Activated T-cell treated with anti-CD3 and anti-CD28 coated beads for 24 hours (primary cell): ENCODE measurements at regions not wholly inside any gene's neighbourhood (a gene's known extent, or its start where the extent isn't known, plus 50 kb on each side); places are given as distances from the start of the nearest gene placed in this dataset.
A peak's percentile ranks its signal among the peaks of the same experiment; 100 is the strongest.

ENCODE experiments used
- DNase-seq: peaks from one replicate; pipeline ENCODE4 v3.0.0-alpha.2; 2020; ENCODE audit warnings: low read depth

DNA sequence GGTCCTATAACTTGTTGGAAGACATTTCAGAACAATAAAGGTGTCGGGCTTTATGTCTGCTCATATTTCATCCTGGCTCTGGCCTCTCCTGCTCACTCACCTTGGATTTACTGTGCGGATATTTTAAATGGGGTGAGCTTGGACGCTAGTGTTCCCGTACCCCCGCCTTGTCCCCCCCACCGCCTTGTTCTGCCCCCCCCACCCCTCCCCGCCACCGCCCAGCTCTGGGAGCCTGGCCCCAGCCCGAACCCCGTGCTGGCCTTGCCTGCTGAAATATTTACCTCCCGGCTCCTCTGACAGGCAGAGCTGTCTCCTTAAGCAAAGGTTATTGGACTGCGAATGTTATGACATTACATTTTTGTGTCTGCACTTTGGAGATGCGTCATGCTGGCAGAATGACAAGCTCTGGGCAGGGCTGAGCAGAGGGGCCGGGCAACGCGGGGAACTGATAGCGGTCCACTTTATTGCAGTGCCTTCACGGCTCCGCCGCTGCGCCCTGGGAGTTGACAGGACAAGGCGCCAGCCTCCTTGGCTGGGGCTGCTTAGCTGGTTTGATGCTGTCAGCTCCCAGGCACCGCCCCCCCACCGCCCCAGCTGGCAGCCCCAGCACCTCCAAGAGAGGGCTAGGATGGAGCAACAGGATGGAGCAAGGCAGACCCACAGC is 222.5 kb upstream of the GSE1 start:
- no peak for DNase-seq

DNA sequence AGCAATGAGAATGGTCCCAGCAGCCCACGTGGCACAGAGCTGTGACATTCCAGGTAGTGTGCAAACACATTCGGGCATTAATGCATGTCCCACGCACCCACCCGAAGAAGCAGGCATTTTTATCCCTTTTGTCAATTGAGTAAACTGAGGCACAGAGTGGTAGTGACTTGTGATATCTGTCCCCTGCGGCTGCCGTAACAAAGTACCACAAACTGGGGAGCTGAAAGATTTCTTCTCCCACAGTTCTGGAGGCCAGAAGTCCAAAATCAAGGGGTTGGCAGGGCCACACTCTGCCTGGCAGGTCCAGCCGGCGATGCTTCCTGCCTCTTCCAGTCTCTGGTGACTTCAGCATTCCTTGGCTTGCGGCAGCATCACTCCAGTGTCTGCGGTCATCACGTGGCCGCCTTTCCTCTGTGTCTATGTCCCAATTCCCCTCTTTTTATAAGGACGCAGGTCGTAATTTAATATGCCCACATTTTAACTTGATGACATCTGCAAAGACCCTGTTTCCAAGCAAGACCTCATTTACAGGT is 221.9 kb upstream of the GSE1 start:
- DNase-seq, result no peak

DNA sequence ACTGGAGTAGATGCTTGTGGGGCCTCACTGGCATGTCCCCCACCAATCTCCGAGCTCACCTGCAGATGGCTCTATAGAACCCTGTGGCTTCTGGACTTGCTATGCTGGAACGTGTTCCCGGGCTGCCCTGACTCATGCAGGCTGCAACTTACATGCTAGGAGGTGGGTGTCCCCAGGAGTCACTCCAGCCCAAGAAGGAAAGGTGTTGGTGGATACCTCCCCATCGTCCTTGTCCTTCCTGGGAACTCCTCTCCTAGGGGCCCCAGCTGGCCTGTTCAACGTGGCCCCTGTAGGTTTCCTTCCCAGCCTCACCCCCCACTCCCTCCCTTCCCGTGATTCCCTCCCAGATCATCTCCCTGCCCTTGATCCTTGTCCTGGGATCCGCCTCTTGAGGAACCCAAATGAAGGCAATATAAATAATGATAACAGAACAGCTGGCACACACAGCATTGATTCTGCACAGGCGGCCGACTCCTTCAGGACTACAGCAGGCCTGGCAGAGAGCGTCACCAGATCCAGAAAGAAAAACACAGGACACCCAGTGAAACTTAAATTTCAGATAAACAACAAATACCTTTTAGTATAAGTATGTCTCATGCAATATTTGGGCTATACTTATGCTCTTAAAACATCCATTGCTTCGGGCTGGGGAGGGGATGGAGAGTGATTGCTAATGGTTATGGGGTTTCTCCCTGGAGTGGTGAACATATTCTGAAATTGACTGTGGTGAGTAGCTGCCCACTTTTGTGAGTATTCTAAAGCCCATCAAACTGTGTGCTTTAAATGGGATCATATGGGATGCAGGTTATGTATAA is 221.1 kb upstream of the GSE1 start:
- no peak for DNase-seq

DNA sequence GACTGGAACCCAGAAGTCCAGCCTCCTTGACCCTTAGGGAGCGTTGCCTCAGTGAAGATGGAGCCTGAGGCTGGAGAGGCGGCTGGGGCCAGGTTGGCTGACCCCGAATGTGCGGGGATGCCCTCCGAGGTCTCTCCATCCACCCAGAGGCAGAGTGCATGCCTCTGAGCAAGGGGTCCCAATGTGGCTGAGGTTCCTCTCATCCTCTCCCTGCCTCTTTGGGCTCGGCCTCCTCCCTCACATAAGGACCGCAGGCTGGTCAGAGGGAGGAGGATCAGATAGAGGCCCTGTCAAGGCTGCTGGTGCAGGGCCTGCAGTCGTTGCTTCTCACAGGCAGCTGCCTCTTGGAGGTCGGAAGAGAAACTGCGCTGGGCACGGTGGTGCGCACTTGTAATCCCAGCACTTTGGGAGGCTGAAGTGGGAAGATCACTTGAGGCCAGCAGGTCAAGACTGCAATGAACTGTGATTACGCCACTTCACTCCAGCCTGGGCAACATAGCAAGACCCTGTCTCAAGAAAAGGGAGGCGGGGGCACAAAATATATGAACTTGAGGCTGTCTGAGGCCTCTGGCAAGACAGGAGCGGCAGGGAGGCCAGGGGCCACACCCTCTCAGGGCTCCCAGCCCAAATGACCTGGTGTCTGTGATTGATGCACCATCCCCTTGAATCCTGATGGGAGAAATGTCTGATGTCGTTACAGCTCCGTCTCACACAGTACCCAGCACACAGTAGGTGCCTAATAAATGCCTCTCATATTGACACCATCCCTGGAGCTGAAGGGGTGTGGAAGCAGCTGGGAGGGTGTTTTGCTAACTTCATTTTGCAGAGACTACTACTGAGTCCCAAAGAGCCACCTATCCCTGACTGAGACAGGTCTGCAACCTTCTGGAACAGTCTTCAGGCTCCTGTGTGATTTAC is 220.1 kb upstream of the GSE1 start:
- no peak for DNase-seq

DNA sequence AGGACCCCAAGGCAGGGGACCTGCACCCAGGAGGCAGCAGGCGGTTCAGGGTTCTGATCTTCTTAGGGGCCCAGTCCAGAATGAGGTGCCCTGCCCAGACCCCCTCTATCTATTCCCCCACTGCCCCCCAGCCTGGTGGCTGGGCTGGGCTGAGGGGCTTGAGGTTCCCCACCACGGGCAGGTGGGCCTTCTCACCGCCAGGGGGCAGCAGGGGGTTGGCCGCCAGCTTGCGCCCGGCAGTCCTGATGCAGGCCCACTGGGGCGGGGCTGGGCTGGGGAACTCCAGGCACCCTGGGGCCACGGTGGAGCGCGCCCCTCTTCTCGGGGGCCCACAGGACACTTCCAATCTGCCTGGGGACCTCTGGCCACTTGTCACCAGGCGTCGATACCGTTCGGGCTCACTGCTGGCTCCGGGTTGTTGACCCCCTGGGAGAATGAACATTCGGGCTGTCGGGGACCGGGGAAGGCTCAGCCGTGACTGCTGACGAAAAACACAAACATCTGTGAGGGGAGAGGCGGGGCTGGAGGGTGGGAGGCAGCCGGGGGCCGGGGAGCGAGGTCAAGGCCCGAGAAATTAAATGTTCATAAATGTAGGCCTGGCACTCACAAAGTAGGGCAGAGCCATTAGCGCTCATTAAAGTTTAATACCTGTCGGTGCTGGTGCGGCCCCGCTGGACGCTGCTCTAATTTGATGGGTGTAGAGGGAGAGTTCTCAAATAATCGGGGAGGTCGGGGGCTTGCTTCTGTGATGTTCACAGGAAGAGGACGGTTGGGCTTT is 219.3 kb upstream of the GSE1 start:
- DNase-seq, result peak; percentile 53

DNA sequence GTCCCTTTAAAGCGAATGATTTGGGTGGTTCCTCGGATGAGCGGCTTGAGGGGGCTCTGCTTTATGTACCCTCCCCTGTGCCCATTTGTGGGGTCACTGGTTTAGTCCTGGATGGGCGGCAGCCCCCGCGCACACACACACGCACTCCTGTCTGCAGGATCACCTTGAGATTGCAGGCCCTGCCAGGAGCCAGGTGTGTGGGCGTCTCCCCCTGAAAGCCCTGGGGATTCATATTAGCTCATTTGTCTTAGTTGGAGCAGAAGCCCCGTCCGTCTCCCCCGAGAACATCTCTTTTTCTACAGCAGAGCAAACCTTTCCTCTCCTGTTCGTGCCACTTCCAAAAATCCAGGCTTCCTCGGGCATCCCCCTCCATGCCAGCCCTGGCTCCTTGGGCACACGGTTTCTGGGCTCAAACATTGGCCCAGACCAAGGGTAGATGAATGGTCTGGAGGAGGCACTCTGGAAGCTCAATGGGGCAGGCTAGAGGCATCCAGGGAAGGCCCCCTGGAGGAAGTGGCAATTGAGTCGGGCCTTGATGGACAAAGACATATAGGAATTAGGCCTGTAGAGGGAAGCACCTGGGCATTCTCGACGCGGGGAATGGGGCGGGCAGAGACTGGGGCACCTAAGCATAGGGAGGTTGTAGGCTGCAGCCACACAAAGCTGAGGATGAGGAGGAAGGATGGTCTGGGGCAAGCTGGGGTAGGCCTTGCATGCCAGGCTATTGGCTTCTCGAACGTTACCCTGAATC is 218.5 kb upstream of the GSE1 start:
- DNase-seq, result no peak

DNA sequence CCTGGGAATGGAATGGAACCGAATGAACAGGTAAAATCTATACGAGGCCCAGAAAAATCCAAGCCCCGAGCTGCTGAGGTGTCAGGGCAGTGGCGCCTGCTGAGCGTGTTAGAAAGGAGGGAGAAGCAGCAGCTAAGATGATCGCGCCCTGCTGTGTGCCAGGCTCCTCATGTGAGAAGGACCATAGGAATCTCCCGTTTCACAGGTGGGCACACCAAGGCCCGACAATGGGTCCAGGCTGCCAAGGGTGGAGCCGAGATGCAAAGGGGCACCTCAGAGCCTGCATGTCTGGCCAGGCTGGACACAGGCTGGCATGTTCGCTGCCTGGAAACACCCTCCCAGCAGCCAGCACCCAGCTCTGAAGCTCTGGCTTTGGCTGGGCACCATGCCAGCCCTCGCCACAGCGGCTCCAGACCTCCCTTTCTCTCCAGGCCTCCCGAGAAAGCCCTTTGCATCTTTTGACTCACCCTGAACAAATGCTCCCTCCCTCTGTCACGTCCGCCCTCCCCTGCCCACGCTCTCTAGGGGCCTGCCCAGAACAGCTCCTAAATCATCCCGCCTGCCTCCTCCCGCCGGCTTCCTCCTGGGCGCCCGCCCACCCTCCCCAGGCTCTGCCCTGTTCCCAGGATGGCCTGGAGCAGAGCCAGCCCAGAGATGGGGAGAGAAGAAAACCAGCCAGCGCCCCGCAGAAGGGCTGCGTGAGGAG is 217.8 kb upstream of the GSE1 start:
- no peak for DNase-seq

DNA sequence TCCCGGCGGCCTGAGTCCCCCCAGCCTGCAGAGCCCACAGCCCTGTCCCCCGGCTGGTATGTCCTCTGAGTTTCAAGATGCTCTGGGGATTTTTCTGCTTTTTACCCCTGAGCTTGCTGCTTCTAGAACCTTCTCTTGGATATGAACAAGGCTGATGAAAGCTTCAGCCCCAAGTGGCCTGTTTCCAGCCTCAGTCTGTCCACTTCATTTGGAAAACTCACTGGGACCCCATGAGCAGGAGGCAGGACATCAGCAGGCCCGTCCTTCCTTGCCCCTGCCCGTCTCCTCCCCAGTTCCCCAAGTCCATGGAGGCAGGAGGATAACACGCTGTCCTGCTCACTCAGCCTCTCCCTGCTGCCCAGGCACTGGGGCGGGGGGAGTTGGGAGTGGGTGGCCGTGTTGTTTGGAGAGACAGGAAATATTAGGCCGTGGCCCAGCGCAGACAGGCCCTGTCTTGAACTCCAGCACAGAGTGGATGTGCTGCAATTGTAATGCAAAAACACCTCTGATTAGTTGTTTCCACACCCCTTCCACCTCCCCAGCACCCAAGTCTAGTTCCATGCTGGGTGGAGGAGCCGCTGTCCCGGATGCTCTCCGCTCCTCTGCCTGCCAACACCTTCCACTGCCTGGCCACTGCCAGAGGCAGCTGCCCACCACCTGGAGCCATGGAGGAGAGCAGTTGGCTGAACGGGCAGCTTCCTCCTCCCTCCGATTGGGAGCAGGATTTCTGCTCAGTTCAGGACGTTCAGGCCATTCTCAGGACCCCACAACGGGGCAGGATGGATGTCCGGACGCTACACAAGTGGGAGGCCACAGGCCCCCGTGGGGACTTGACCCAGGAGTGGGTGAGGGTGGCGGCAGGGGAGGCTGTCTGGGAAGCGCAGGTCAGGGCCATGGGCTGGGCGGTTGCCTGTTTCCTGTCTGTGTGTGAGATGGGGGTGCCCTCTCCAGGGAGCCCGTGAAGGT is 216.9 kb upstream of the GSE1 start:
- no peak for DNase-seq

DNA sequence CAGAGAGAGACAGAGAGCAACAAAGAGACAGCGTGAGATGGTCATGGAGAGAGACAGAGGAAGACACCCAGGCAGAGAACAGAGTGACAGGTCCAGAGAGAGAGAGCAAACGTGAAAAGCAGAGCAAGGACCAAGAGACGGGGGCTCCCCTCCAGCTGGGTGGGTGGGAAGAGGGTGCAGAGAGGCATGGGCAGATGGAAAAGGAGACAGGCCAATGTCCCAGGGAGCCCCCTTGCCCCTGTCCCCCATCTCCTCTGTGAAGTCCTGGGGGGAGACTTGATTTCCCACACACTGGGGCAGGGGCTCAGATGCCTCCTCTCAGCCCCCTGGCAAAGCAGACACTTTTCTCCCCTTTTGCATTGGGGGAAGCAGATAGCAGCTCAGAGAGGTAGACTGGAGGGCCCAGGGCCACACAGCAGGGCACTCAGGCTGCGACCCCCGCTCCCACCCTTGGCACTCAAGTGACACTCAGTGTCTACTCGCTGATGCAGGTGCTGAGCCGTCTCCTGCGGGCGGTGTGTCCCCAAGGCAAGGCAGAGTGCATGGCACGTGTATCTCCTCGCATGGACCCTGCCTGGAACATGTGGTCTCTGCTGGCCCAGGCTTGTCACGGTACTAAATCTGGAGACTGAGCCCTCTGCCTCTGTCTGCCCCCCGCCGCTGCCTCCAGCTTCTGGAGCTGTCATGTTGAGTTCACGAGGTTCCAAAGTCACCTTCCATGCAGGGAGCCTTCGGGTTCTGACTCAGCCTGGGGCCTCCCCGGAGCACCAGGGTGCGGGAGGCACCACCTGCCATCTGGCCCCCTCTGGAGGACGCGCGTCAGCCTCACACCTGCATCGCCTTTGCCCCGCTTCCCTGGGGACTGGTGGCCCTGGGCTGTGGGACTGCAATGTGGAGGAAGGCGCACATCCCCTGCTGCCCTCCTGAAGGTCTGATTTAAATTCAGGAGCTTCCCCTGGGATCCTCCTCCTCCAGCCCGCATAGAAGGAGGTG is 215.9 kb upstream of the GSE1 start:
- no peak for DNase-seq

DNA sequence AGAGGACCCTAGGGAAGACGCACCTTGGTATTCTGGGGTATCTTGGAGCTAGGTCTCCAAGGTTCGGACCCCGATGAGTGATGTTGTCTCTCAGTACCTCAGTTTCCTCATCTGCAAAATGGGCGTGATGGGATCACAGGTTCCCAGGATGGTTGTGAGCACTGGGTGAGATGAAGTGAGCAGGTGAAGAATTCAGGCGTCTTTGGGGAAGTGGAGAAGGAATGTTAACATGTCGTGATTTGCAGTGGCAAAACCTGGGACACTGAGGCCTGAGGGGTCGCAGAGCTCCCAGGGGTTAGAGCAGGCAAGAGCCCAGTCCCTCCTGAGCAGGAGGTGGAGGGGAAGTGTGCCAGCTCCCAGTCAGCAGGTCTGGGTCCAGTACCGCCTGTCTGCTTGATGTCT is 215.1 kb upstream of the GSE1 start:
- DNase-seq, result no peak

DNA sequence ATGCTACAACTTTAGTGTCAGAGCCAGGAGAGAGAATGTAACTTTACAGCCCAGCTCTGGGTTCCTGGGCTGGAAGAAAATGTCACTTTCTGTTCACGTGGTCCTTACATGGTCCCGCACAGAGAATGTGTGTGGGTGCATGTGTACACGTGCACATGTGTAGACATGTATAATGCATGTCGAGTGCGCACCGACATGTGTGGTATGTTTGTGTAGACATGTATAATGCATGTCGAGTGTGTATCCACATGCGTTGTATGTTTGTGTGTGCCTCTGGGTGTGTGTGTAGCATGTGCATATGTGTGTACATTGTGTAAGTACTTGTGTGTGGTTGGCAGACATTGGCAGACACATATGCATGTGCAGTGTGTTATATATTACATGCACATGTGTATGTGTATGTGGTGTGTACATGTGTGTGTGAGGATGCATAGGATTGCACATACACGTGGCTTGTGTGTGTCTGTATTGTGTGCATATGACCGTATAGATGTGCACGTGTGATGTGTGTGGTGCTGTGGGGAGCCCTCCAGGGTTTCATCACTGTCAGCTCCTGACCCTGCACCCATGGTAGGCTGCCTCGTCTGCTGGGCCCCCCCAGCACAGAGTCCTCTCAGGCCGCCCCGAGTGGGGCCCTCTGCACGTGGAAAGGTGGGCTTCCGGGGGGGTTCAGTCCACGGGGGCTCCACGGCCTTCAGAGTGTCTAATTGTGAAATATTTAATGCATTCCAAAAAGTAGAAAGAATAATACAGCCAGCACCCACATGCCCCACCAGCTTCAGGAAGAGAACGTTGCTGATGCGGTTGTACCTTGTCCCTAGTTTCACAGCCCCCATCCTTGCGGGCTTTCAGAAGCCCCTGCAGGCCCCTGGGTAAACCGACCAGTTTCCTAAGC is 214.2 kb upstream of the GSE1 start:
- no peak for DNase-seq

DNA sequence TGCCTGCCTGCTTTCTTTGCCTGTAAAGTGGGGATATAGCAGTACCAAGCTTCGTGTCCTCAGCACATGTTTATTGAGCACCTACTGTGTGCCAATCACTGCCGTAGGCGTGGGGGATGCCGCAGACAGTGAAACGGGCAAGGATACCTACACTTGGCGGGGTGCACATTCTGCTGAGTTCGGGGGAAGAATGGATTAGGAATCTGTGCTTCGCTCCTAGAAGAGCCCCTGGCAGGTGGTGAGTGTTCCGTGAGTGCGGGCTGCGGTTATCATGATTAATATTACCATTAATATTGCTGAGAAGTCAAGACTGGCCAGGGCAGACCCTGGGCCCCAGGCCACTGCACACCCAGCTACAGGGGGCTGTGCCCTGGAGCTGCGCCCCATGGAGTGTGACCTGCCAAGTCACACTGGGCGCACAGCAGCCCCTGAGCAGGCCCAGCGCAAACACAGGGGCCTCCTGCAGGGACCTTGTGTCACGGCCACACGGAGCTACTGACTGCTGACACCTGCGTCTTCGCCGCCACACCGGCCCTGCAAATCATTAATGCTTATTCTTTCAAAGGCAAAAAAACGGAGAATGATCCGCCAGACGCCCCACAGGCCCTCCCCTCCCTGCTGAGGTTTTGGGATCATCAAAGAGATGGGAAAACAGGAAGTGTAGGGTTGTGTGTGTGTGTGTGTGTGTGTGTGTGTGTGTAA is 213.4 kb upstream of the GSE1 start:
- no peak for DNase-seq

DNA sequence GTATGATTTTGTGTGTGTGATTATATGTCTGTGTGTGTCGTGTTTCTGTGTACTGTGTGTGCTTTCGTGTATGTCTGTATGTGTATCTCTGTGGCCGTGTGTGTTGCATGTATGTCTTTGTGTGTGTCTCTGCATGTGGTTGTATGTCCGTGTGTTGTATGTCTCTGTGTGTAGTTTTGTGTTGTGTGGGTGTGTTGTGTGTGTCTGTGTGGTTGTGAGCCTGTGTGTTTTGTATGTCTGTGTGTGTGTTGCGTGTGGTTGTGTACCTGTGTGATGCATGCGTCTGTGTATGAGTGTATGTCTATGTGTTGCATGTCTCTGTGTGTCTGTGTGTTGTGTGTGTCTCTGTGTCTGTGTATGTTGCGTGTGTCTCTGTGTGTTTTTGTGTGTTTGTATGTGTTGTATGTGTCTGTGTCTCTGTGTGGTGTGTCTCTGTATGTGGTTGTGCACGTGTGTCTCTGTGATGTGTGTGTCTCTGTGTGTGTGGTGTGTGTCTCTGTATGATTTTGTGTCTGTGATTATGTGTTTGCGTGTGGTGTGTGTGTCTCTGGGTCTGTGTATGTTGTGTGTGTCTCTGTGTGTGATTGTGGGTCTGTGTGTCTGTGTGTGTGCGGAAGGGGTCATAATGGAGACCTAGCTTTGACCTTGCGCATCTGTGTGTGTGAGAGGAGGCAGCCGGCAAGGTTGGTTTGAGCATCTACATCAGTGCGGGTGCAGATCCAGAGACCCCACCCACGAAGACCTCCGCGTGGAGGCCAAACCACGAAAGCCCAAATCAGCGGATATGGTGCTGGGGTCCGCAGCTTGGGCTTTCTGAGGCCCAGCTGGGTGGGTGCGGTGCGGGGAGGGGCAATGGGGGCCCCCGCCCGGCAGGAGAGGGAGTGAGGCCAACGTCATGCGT is 212.6 kb upstream of the GSE1 start:
- DNase-seq, result no peak

DNA sequence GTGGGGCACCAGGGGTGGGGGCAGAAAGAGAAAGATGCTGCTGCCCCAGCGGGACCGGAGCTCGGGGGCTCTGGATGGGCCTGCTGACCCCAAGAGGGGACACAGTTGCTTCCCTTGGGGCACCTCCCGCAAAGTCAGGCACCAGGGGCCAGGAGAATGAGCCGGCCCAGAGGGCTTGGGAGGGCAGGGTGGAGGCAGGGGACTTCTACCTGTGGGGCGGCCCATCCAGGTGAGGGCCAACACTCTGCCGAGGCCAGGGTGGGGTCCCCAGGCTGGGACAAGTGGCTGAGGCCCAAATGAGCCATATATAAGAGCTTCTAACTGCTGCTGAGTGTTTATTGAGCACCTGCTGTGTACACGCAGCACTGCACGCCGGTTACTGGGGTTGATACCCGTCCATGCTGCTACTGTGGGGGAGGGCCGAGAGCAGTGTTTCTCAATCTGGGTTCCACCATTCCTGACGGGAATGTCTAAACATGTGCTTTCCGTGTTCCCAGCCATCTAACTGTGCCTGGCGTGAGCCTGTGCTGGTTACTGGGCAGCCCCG is 211.7 kb upstream of the GSE1 start:
- DNase-seq, result no peak
